H9 (cell line): ENCODE measurements at regions not wholly inside any gene's neighbourhood (a gene's known extent, or its start where the extent isn't known, plus 50 kb on each side); places are given as distances from the start of the nearest gene placed in this dataset.

Source experiments
- DNase-seq: peaks from one replicate; pipeline ENCODE4 v3.0.0-alpha.2; 2017
- H2AFZ ChIP-seq: one replicate; pipeline ENCODE4 v1.6.1; 2013; ENCODE audit warnings: mild to moderate bottlenecking, low read length, control low read depth, moderate library complexity
- H2AK5ac ChIP-seq: 2 replicates; pipeline ENCODE4 v1.6.1; 2013; ENCODE audit warnings: low read length, control low read depth, mixed read lengths; ENCODE audit not compliant: insufficient read length
- H2BK120ac ChIP-seq: one replicate; pipeline ENCODE4 v1.6.1; 2013; ENCODE audit warnings: low read depth, mild to moderate bottlenecking, low read length, control low read depth, inconsistent platforms; ENCODE audit not compliant: poor library complexity, severe bottlenecking
- H2BK12ac ChIP-seq: 2 replicates; pipeline ENCODE4 v1.6.1; 2013; ENCODE audit warnings: low read length, control low read depth, mixed read lengths, low read depth; ENCODE audit not compliant: insufficient read length
- H2BK15ac ChIP-seq: 2 replicates; pipeline ENCODE4 v1.6.1; 2013; ENCODE audit warnings: low read depth, low read length, control low read depth
- H2BK20ac ChIP-seq: one replicate; pipeline ENCODE4 v1.6.1; 2013; ENCODE audit warnings: low read depth, mild to moderate bottlenecking, low read length, control low read depth, inconsistent platforms; ENCODE audit not compliant: poor library complexity, severe bottlenecking
- H2BK5ac ChIP-seq: 2 replicates; pipeline ENCODE4 v1.6.1; 2013; ENCODE audit warnings: low read length, control low read depth, mixed read lengths; ENCODE audit not compliant: insufficient read length
- H3K14ac ChIP-seq: 2 replicates; pipeline ENCODE4 v1.6.1; 2013; ENCODE audit warnings: low read length, control low read depth; ENCODE audit not compliant: insufficient read depth
- H3K18ac ChIP-seq: 2 replicates; pipeline ENCODE4 v1.6.1; 2013; ENCODE audit warnings: low read depth, mild to moderate bottlenecking, mixed read lengths, low read length, control low read depth; ENCODE audit not compliant: insufficient read length
- H3K23ac ChIP-seq: 2 replicates; pipeline ENCODE4 v1.6.1; 2013; ENCODE audit warnings: low read length, control low read depth, mixed read lengths, low read depth; ENCODE audit not compliant: insufficient read length
- H3K23me2 ChIP-seq: 2 replicates; pipeline ENCODE4 v1.6.1; 2013; ENCODE audit warnings: low read depth, mild to moderate bottlenecking, mixed read lengths, low read length, control low read depth; ENCODE audit not compliant: insufficient read length, poor library complexity, severe bottlenecking
- H3K27ac ChIP-seq: 2 replicates; pipeline ENCODE4 v1.5.1; 2013; ENCODE audit warnings: low read length, control low read depth, mixed read lengths, low read depth; ENCODE audit not compliant: insufficient read length
- H3K27me3 ChIP-seq: 2 replicates; pipeline ENCODE4 v1.6.1; 2013; ENCODE audit warnings: low read length, control low read depth, inconsistent platforms; ENCODE audit not compliant: insufficient read depth
- H3K4ac ChIP-seq: 2 replicates; pipeline ENCODE4 v1.6.1; 2013; ENCODE audit warnings: low read depth, mild to moderate bottlenecking, control low read depth, inconsistent platforms, low read length, moderate library complexity
- H3K4me1 ChIP-seq: 2 replicates; pipeline ENCODE4 v1.6.1; 2013; ENCODE audit warnings: low read length, control low read depth, inconsistent platforms; ENCODE audit not compliant: insufficient read depth
- H3K4me2 ChIP-seq: 2 replicates; pipeline ENCODE4 v1.6.1; 2013; ENCODE audit warnings: low read length, control low read depth, mixed read lengths; ENCODE audit not compliant: insufficient read length, insufficient read depth
- H3K56ac ChIP-seq: 2 replicates; pipeline ENCODE4 v1.6.1; 2013; ENCODE audit warnings: low read depth, mild to moderate bottlenecking, mixed read lengths, low read length, control low read depth; ENCODE audit not compliant: insufficient read length
- H3K79me1 ChIP-seq: 2 replicates; pipeline ENCODE4 v1.6.1; 2013; ENCODE audit warnings: low read depth, mild to moderate bottlenecking, moderate library complexity, low read length, control low read depth, inconsistent platforms; ENCODE audit not compliant: insufficient read depth, poor library complexity, severe bottlenecking
- H3K79me2 ChIP-seq: 2 replicates; pipeline ENCODE4 v1.6.1; 2013; ENCODE audit warnings: low read length, control low read depth, inconsistent platforms; ENCODE audit not compliant: insufficient read depth
- H3K9ac ChIP-seq: 2 replicates; pipeline ENCODE4 v1.6.1; 2013; ENCODE audit warnings: low read length, control low read depth, mixed read lengths; ENCODE audit not compliant: insufficient read length; ENCODE audit errors: extremely low read depth
- H3K9me3 ChIP-seq: one replicate; pipeline ENCODE4 v1.6.1; 2013; ENCODE audit warnings: low read depth, low read length, inconsistent platforms; ENCODE audit not compliant: control insufficient read depth
- H3T11ph ChIP-seq: one replicate; pipeline ENCODE4 v1.6.1; 2013; ENCODE audit warnings: mild to moderate bottlenecking, low read length, control low read depth, inconsistent platforms
- H4K20me1 ChIP-seq: one replicate; pipeline ENCODE4 v1.6.1; 2013; ENCODE audit not compliant: control insufficient read depth, insufficient read length, insufficient read depth
- H4K5ac ChIP-seq: 2 replicates; pipeline ENCODE4 v1.6.1; 2013; ENCODE audit warnings: low read depth, mild to moderate bottlenecking, mixed read lengths, low read length, control low read depth; ENCODE audit not compliant: insufficient read length
- H4K8ac ChIP-seq: replicated peaks from 2 replicates; pipeline ENCODE4 v1.6.1; 2013; ENCODE audit warnings: low read length, control low read depth, mixed read lengths, low read depth; ENCODE audit not compliant: insufficient read length
- H4K91ac ChIP-seq: 2 replicates; pipeline ENCODE4 v1.6.1; 2013; ENCODE audit warnings: low read depth, mild to moderate bottlenecking, moderate library complexity, mixed read lengths, low read length, control low read depth; ENCODE audit not compliant: insufficient read length
- H3K27ac Mint-ChIP-seq, 3 experiments: 2 replicates in 2 of 3; 3 replicates in 1 of 3; pipeline ENCODE4 v1.8.0; 2020 to 2021; ENCODE audit warnings: mixed read lengths in 3 of 3, mild to moderate bottlenecking in 1 of 3, moderate library complexity in 1 of 3
- H3K27me3 Mint-ChIP-seq: 2 replicates; pipeline ENCODE4 v1.8.0; 2021; ENCODE audit warnings: low read depth, mild to moderate bottlenecking, moderate library complexity, mixed read lengths
- H3K36me3 Mint-ChIP-seq, 3 experiments: 2 replicates in 2 of 3; 3 replicates in 1 of 3; pipeline ENCODE4 v1.8.0; 2020 to 2021; ENCODE audit warnings: low read depth in 3 of 3, mixed read lengths in 3 of 3; ENCODE audit not compliant: insufficient read depth in 1 of 3
- H3K4me1 Mint-ChIP-seq, 2 experiments: 2 replicates each; pipeline ENCODE4 v1.8.0; 2020; ENCODE audit warnings: mixed read lengths in 2 of 2
- H3K4me3 Mint-ChIP-seq, 2 experiments: 2 replicates in 1 of 2; 3 replicates in 1 of 2; pipeline ENCODE4 v1.8.0; 2020 to 2021; ENCODE audit warnings: mild to moderate bottlenecking in 2 of 2, mixed read lengths in 2 of 2, moderate library complexity in 1 of 2
- H3K9me3 Mint-ChIP-seq, 2 experiments: 2 replicates in 1 of 2; 3 replicates in 1 of 2; pipeline ENCODE4 v1.8.0; 2020; ENCODE audit warnings: mild to moderate bottlenecking in 2 of 2, mixed read lengths in 2 of 2, moderate library complexity in 1 of 2
- WGBS: extraction: QIAGEN DNeasy Blood & Tissue Kit; methylation state at CpG from one replicate; pipeline ENCODE4 v1.1.7; 2013; ENCODE audit warnings: missing lambda C conversion rate, low lambda C conversion rate, mixed read lengths; ENCODE audit not compliant: insufficient read length; ENCODE audit errors: extremely low coverage; 5-methylcytosine and 5-hydroxymethylcytosine counted together
- TF ChIP-seq, protein P1 (sequence below): fragments of 200-600 bp; sonication (generic); conservative IDR thresholded peaks from 3 replicates; pipeline ENCODE4 v1.8.0; 2021; ENCODE audit warnings: antibody characterized with exemption, mild to moderate bottlenecking

DNA sequence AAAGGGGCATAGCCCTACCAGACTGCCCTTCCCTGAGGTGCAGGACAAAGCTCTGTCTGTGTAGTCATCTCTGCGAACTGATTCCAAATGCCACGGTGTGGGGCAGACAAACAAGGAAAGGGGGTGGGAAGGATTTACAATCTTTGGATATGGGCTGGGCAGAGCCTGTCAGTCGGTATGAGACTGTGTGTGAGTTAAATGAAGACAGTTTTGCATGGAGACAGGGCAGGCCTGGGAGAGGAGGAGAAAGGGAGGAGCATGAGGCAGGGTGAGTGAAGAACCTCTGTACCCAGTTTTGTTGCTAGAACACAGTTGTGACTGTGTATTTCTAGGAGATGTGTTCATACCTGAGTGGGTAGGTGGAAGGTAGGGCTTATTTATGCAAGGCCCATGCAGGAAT is 59.4 kb upstream of the MSN start:
- H3K23ac ChIP-seq = no peak overlapping the region
- H3K4ac ChIP-seq = no peak overlapping the region
- no peak overlapping the region for H2BK120ac ChIP-seq
- no peak overlapping the region for H4K8ac ChIP-seq
- no peaks in the 10 kb centered on the region for H3K23me2 ChIP-seq
- no peak overlapping the region for H3K9ac ChIP-seq
- H3K4me3 Mint-ChIP-seq = no peak overlapping the region; a peak in 1 of 5 replicates
- peaks cover 59% of the 10 kb centered on the region for H3K9me3 ChIP-seq
- no peak overlapping the region for H2BK12ac ChIP-seq
- peaks cover 59% of the 10 kb centered on the region in 2 experiments for H3K9me3 Mint-ChIP-seq
- no peak overlapping the region for H3K27ac ChIP-seq
- no peaks in the 10 kb centered on the region; a peak in 2 of 7 replicates for H3K36me3 Mint-ChIP-seq
- H4K20me1 ChIP-seq = no peaks in the 10 kb centered on the region
- TF ChIP-seq, protein P1, sequence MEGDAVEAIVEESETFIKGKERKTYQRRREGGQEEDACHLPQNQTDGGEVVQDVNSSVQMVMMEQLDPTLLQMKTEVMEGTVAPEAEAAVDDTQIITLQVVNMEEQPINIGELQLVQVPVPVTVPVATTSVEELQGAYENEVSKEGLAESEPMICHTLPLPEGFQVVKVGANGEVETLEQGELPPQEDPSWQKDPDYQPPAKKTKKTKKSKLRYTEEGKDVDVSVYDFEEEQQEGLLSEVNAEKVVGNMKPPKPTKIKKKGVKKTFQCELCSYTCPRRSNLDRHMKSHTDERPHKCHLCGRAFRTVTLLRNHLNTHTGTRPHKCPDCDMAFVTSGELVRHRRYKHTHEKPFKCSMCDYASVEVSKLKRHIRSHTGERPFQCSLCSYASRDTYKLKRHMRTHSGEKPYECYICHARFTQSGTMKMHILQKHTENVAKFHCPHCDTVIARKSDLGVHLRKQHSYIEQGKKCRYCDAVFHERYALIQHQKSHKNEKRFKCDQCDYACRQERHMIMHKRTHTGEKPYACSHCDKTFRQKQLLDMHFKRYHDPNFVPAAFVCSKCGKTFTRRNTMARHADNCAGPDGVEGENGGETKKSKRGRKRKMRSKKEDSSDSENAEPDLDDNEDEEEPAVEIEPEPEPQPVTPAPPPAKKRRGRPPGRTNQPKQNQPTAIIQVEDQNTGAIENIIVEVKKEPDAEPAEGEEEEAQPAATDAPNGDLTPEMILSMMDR = no peak
- H3K56ac ChIP-seq = no peak overlapping the region
- H2AFZ ChIP-seq = no peak overlapping the region
- no peak overlapping the region for H4K5ac ChIP-seq
- H2AK5ac ChIP-seq = no peak overlapping the region
- no peaks in the 10 kb centered on the region for H3K4me1 Mint-ChIP-seq
- no peak overlapping the region for H2BK20ac ChIP-seq
- H3K79me1 ChIP-seq = no peaks in the 10 kb centered on the region
- no peak overlapping the region for H3K4me2 ChIP-seq
- H2BK15ac ChIP-seq = no peak overlapping the region
- H3K27me3 ChIP-seq = no peaks in the 10 kb centered on the region
- H3K27me3 Mint-ChIP-seq = peaks cover 3% of the 10 kb centered on the region; the same call in 1 of the 2 replicates
- no peaks in the 10 kb centered on the region for H3K79me2 ChIP-seq
- no peak overlapping the region for H3K14ac ChIP-seq
- no peak for DNase-seq
- H4K91ac ChIP-seq = no peak overlapping the region
- no peak overlapping the region for H2BK5ac ChIP-seq
- no CpG with 5 or more reads among the region's 3 CpGs for WGBS
- H3K4me1 ChIP-seq = no peaks in the 10 kb centered on the region
- H3K18ac ChIP-seq = no peak overlapping the region
- no peak overlapping the region for H3T11ph ChIP-seq
- no peak overlapping the region; a peak in 1 of 7 replicates for H3K27ac Mint-ChIP-seq
